GM12878 (cell line): ENCODE measurements at regions not wholly inside any gene's neighbourhood (a gene's known extent, or its start where the extent isn't known, plus 50 kb on each side); places are given as distances from the start of the nearest gene placed in this dataset.
A peak's percentile ranks its signal among the peaks of the same experiment; 100 is the strongest.

Experiments
- CBFB ChIP-seq: IDR thresholded peaks from 2 replicates; pipeline ENCODE4 v1.6.1; 2016; ENCODE audit warnings: antibody characterized with exemption, low read depth
- CBX5 ChIP-seq: sonication (generic); IDR thresholded peaks from 2 replicates; pipeline ENCODE4 v1.6.1; 2016; ENCODE audit warnings: low read depth, moderate library complexity, mild to moderate bottlenecking, inconsistent platforms
- IKZF1 ChIP-seq: fragments of 450-650 bp; conservative IDR thresholded peaks from 2 replicates; pipeline ENCODE4 v1.6.1; 2017; ENCODE audit warnings: antibody characterized with exemption, mild to moderate bottlenecking
- IRF3 ChIP-seq: fragments of 450-650 bp; IDR thresholded peaks from 2 replicates; pipeline ENCODE4 v1.6.1; 2014; ENCODE audit warnings: mild to moderate bottlenecking
- KDM1A ChIP-seq: fragments of 200-600 bp; sonication (generic); IDR thresholded peaks from 2 replicates; pipeline ENCODE4 v1.6.1; 2016; ENCODE audit warnings: borderline replicate concordance
- MEF2A ChIP-seq: IDR thresholded peaks from 2 replicates; pipeline ENCODE4 v1.6.1; 2011; ENCODE audit warnings: low read depth, mild to moderate bottlenecking, low read length, moderate library complexity; ENCODE audit not compliant: insufficient read depth
- MLLT1 ChIP-seq: fragments of 450-650 bp; IDR thresholded peaks from 2 replicates; pipeline ENCODE4 v1.6.1; 2016; ENCODE audit warnings: mild to moderate bottlenecking
- MYC ChIP-seq: IDR thresholded peaks from 2 replicates; pipeline ENCODE4 v1.6.1; 2011; ENCODE audit warnings: mild to moderate bottlenecking, low read length, moderate library complexity, inconsistent platforms; ENCODE audit not compliant: insufficient read depth, insufficient replicate concordance, insufficient read length, severe bottlenecking
- NBN ChIP-seq: fragments of 450-650 bp; IDR thresholded peaks from 2 replicates; pipeline ENCODE4 v1.6.1; 2016
- NFYA ChIP-seq: IDR thresholded peaks from 2 replicates; pipeline ENCODE4 v1.6.1; 2011; ENCODE audit warnings: low read depth, mild to moderate bottlenecking, low read length, improper control_type of control experiment, borderline replicate concordance
- NR2C2 ChIP-seq: IDR thresholded peaks from 2 replicates; pipeline ENCODE4 v1.6.1; 2011; ENCODE audit warnings: borderline replicate concordance, low read depth; ENCODE audit not compliant: control insufficient read depth, insufficient read length
- PAX8 ChIP-seq: fragments of 450-650 bp; IDR thresholded peaks from 2 replicates; pipeline ENCODE4 v1.6.1; 2017; ENCODE audit warnings: mild to moderate bottlenecking, moderate library complexity
- POLR2AphosphoS2 ChIP-seq: IDR thresholded peaks from 2 replicates; pipeline ENCODE4 v1.6.1; 2011; ENCODE audit warnings: low read depth, mild to moderate bottlenecking, low read length, improper control_type of control experiment, moderate library complexity
- RFX5 ChIP-seq: IDR thresholded peaks from 2 replicates; pipeline ENCODE4 v1.6.1; 2011; ENCODE audit warnings: low read depth, low read length, improper control_type of control experiment
- ZNF207 ChIP-seq: fragments of 450-650 bp; IDR thresholded peaks from 2 replicates; pipeline ENCODE4 v1.6.1; 2014; ENCODE audit warnings: antibody characterized with exemption, mild to moderate bottlenecking, borderline replicate concordance
- TF ChIP-seq, protein P1 (sequence below): IDR thresholded peaks from 2 replicates; pipeline ENCODE4 v1.6.1; 2012; ENCODE audit warnings: improper control_type of control experiment, low read depth, low read length; ENCODE audit not compliant: insufficient replicate concordance
- TF ChIP-seq, protein P2 (sequence below): fragments of 450-650 bp; IDR thresholded peaks from 2 replicates; pipeline ENCODE4 v1.6.1; 2017; ENCODE audit warnings: borderline replicate concordance
- TF ChIP-seq, protein P3 (sequence below): fragments of 450-650 bp; IDR thresholded peaks from 2 replicates; pipeline ENCODE4 v1.6.1; 2017; ENCODE audit warnings: mild to moderate bottlenecking

DNA sequence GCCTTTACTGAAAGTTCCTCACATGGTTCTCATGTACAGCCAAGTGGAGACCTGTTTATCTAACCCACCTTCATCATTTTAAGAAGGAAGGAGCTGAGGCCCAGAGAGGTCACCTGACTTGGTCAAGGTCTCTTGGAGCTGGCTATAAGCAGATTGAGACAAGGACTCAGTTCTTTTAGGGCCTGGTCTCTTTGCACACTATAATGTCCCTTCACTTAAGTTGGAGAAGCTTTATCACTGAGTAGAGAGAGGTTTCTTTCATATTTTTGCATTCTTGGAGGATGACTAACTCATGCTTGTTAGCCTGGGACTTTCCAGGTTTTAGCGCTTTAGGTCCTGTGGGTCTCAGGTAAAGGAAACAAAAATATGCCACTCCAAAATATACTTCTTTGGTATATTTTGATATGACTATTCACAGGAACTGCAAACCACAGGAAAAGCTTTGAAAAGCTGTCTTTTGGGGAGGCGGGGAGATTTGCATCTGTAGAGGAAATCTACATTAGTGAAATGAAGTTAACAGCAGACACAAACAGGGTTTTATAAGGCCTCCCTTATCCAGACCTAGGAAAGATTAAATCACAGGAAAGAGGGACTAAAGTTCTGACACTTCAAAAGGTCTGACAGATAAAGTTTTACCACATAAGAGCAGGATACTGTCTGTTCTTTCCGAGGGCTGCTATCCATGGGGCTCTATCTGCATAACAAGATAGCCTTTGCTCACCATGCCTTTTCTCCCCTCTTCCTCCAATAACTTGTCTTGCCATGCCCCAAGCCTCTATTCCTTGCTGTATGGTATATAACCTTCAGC is 95.8 kb upstream of the ANKRD55 start (continued):
- TF ChIP-seq, protein P1, sequence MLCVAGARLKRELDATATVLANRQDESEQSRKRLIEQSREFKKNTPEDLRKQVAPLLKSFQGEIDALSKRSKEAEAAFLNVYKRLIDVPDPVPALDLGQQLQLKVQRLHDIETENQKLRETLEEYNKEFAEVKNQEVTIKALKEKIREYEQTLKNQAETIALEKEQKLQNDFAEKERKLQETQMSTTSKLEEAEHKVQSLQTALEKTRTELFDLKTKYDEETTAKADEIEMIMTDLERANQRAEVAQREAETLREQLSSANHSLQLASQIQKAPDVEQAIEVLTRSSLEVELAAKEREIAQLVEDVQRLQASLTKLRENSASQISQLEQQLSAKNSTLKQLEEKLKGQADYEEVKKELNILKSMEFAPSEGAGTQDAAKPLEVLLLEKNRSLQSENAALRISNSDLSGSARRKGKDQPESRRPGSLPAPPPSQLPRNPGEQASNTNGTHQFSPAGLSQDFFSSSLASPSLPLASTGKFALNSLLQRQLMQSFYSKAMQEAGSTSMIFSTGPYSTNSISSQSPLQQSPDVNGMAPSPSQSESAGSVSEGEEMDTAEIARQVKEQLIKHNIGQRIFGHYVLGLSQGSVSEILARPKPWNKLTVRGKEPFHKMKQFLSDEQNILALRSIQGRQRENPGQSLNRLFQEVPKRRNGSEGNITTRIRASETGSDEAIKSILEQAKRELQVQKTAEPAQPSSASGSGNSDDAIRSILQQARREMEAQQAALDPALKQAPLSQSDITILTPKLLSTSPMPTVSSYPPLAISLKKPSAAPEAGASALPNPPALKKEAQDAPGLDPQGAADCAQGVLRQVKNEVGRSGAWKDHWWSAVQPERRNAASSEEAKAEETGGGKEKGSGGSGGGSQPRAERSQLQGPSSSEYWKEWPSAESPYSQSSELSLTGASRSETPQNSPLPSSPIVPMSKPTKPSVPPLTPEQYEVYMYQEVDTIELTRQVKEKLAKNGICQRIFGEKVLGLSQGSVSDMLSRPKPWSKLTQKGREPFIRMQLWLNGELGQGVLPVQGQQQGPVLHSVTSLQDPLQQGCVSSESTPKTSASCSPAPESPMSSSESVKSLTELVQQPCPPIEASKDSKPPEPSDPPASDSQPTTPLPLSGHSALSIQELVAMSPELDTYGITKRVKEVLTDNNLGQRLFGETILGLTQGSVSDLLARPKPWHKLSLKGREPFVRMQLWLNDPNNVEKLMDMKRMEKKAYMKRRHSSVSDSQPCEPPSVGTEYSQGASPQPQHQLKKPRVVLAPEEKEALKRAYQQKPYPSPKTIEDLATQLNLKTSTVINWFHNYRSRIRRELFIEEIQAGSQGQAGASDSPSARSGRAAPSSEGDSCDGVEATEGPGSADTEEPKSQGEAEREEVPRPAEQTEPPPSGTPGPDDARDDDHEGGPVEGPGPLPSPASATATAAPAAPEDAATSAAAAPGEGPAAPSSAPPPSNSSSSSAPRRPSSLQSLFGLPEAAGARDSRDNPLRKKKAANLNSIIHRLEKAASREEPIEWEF: no peak
- TF ChIP-seq, protein P2, sequence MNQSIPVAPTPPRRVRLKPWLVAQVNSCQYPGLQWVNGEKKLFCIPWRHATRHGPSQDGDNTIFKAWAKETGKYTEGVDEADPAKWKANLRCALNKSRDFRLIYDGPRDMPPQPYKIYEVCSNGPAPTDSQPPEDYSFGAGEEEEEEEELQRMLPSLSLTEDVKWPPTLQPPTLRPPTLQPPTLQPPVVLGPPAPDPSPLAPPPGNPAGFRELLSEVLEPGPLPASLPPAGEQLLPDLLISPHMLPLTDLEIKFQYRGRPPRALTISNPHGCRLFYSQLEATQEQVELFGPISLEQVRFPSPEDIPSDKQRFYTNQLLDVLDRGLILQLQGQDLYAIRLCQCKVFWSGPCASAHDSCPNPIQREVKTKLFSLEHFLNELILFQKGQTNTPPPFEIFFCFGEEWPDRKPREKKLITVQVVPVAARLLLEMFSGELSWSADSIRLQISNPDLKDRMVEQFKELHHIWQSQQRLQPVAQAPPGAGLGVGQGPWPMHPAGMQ: no peak
- TF ChIP-seq MEF2A (peak; percentile 42; the same call in 1 of the 2 replicates), NR2C2 (no peak), MLLT1 (no peak), IKZF1 (peak; percentile 72), PAX8 (no peak), POLR2AphosphoS2 (no peak), KDM1A (no peak), MYC (no peak), RFX5 (no peak), IRF3 (no peak), CBX5 (no peak), ZNF207 (no peak), CBFB (peak; percentile 79; the same call in 1 of the 2 replicates), NFYA (no peak), NBN (no peak)
- TF ChIP-seq, protein P3, sequence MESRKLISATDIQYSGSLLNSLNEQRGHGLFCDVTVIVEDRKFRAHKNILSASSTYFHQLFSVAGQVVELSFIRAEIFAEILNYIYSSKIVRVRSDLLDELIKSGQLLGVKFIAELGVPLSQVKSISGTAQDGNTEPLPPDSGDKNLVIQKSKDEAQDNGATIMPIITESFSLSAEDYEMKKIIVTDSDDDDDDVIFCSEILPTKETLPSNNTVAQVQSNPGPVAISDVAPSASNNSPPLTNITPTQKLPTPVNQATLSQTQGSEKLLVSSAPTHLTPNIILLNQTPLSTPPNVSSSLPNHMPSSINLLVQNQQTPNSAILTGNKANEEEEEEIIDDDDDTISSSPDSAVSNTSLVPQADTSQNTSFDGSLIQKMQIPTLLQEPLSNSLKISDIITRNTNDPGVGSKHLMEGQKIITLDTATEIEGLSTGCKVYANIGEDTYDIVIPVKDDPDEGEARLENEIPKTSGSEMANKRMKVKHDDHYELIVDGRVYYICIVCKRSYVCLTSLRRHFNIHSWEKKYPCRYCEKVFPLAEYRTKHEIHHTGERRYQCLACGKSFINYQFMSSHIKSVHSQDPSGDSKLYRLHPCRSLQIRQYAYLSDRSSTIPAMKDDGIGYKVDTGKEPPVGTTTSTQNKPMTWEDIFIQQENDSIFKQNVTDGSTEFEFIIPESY: no peak
